GM19324 (cell line): ENCODE measurements at regions not wholly inside any gene's neighbourhood (a gene's known extent, or its start where the extent isn't known, plus 50 kb on each side); places are given as distances from the start of the nearest gene placed in this dataset.

Source experiments
- ATAC-seq: cut with Tn5 transposase; IDR thresholded peaks from one replicate; pipeline ENCODE4 v1.9.1; 2021; ENCODE audit warnings: mild to moderate bottlenecking, moderate library complexity; ENCODE audit not compliant: unreplicated experiment, low FRiP score

DNA sequence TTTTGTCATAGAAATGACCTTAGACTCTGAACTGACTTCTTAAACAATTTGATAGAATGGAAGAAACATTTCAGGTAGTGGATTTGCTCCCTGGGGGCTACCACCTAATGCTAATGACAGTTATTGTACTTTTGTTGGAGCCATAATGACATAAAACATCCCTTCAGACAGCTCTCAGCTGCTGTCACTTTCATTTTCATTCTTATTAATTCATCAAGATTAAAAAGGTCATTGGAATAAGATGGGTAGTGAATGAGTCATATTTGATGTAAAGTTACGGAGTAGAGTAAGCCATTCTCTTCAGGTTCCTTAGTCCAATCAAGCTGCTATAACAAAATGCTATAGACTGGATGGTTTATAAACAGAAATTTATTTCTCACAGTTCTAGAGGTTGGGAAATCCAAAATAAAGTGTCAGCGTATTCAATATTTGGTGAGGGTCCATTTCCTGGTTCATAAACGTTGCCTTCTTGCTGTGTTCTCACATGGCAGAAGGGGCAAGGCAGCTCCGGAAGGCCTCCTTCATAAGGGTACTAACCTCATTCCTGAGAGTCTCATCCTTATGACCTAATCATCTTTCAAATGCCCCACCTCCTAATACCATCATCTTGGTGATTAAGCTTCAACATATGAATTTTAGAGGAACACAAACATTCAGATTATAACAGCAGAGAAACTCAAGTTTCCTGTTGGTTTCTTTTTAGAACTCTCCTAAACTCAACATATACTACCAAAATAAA, 268.5 kb downstream of the ARAP2 start:
- no peak for ATAC-seq

GRCh38 chr4:35978551-35978950, 265.8 kb downstream of the ARAP2 start:
- no peak for ATAC-seq

DNA sequence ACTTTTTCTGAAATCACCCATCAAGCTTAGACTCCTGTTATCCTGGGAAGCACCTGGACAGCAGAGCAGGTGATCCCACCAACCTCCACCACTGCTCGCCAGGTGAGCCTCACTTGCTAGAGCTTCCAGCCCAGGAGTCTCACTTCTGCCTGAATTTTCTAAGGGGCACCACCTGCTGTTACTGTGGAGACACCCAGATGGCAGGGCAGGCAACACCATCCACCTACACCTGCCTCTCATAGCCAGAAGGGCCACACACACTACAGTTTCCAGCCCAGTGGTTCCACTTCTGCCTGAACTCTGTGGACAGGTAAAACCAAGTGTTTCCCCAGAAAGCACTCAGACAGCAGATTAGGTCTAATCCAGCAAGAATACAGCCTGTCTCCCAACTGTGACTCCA, 262.0 kb downstream of the ARAP2 start:
- ATAC-seq, result no peak

DNA sequence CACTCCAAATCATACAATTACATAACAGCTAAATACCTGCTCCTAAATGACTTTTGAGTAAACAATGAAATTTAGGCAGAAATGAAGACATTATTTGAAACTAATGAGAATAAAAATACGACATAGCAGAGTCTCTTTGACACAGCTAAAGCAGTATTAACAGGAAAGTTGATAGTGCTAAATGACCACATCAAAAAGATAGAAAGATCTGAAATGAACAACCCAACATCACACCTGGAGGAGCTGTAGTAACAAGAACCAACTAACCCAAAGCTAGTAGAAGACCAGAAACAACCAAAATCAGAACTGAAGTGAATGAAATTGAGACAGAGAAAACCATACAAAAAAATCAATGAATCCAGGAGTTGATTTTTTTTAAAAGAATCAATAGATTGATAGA, 257.8 kb downstream of the ARAP2 start:
- ATAC-seq, result no peak

DNA sequence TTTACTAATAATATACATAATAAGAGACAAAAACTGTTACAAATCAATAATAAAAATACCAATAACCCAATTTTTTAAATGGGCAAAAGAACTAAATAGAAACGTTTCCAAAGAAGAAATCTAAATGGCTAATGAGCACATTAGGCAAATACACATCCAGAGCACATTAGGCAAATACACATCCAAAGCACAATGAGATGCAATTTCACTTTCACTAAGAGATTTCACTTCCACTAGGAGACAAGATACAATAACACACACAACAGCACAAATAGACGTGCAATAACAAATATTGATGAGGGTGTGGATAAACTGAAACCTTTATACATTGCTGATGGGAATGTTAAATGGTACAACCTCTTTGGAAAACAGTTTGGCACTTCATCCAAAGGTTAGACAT, 250.7 kb downstream of the ARAP2 start:
- no peak for ATAC-seq

DNA sequence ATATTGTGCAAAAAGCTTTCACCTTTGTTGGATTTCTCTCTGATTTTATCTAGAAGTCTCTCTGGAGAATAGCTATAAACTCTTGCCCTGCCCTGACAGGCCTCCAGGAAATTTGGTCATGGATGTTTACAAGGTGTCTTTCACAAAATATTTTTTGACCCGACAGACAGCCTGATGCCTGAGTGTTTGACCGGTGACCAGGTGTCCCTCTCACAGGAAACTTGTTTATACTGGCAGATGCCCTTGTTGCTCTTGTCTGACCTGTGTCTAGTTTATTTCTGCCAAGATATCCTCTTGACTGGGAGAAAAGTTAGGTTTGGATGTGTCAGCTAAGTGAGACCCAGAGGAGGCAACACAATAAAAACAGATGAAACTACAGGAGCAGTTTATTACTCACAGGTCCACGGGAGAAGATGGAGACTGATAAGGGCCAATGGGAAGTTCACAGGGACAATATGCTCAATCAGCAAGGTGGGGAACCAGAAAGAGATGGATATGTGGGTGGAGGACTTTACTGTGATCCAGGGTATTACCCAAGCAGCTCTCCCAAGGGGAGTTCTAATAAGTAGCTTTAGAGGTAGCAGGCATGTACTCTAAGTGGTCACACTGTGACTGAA, 243.3 kb downstream of the ARAP2 start:
- ATAC-seq, result no peak

DNA sequence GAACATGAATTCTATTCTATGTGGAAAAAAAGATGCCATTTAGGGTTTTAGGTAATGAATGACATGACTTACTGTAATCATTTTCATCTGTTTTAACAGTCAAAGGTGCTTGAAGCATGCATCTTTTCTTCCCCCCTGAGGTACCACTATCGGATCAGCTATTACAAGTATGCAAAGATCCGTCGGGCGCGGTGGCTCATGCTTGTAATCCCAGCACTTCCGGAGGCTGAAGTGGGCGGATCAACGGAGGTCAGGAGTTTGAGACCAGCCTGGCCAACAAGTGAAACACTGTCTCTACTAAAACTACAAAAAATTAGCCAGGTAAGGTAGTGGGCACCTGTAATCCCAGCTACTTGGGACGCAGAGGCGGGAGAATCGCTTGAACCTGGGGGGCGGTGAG, 241.3 kb downstream of the ARAP2 start:
- ATAC-seq, result no peak

DNA sequence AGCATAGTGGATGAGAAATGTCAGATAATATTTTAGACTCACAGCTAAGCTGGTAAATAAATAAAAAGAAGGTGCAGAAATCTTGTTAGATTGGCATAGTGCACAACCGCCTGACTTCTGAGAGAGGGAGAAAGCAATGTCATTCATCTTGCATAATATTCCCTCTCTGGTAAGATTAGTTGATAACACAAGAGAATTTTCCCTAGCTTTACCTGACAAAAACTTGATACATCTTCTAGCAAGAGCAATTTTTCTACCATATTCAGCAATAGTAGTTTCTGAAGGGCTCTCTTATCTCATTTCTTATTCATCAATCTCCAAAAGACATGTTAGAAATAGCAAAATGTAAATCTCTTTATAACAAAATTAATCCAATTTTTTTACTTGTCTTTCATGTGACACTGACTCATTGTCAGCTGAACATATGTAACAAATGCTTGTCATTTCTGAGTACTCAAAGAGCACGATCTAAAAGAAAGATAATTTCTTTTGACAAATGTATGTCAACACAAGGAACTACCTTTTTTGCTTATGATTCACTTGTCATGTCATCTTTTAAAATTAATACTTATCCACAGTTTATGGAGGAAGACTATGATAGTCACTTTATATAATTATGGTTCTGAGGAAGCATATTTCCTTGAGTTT, 240.0 kb downstream of the ARAP2 start:
- no peak for ATAC-seq

DNA sequence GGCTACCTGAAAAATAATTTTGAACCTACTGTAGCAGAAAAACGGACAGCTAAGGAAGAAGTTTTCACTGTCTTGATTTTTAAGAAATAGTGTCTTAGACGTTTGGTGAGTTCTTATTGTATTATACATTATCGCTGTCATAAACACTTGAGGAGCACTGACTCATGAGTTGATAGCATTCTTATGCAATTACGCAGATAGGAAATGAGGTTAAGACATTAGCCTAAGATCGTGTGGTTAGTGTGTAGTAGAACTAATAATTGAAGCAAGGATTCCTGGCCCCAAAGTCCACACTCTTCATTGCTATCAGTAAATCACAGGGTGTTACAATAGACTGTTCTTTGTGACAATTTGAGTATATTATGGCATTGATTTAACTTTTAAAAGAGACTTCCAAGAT, 238.1 kb downstream of the ARAP2 start:
- no peak for ATAC-seq

DNA sequence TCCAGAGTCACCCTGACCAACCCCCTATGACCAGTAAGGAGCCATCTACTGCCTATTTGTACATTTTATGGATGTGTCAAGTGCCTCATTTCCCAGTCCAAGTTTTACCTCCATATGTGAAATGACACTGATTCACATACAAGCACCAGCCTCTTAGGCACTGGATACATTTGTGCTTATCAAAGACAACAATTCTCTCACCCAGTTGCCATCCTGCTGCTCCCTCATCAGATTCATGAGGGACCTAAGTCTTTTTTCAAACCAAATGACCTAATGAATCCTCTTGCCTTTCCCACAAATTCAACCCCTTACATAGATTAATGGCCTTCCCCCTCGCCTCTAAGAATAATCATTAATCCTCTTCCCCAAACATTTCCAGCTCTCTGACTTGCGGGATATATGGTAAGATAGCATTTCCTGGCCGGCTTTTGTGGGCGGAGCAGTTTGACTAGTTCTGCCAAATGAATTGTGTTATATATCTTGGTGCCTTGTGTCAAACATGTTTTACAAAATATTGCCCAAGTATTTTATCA, 233.9 kb downstream of the ARAP2 start:
- no peak for ATAC-seq

GRCh38 chr4:36011381-36011780, 232.9 kb downstream of the ARAP2 start:
- no peak for ATAC-seq

DNA sequence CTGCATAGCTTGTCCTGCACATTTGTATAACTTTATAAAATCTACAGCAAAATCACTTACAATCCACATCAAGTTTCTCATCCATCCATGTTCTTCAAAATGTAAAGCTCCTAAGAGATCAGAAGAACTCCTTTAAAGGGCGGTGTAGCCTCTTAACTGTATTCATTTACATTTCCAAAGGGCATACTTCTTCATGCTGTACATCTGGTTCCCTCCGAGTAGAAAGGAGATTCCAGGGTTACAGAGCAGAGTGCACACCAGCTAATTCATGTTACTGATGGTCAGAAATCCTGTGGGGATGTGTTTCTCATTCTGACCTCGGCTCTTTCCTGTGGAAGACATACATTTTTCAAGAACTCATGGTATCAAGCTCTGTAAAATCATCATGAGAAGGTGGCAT, 231.8 kb downstream of the ARAP2 start:
- no peak for ATAC-seq

DNA sequence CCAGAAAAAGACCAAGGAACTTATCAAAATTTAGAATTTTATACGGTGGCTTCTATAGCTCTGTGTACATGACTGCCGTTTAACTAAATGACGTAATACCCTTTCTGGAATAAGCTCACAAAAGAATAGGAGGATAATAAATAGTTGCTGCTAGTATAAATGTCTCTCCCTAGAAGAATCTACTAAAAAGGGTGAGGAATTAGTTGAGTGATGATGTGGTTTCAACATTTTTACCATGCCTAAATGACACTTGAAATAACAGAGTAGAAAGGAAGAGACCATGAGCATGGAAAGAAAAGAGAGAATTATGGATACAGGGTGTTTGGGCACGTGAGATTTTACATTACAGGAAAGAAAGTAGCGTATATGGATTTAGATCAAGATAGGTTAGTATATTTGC, 231.1 kb downstream of the ARAP2 start:
- no peak for ATAC-seq
